HL-60 (cell line): ENCODE measurements at regions not wholly inside any gene's neighbourhood (a gene's known extent, or its start where the extent isn't known, plus 50 kb on each side); places are given as distances from the start of the nearest gene placed in this dataset.
"Not testable (repeated sequence)": the region's sequence is repeated elsewhere in the genome, so short reads cannot be mapped to it uniquely, and the experiment has no call there.

Experiments
- GABPA ChIP-seq: IDR thresholded peaks from 2 replicates; pipeline ENCODE4 v1.6.1; 2012; ENCODE audit warnings: low read depth
- SPI1 ChIP-seq: IDR thresholded peaks from 2 replicates; pipeline ENCODE4 v1.6.1; 2012; ENCODE audit warnings: low read depth, mild to moderate bottlenecking, borderline replicate concordance
- TF ChIP-seq, protein P1 (sequence below): IDR thresholded peaks from one replicate; pipeline ENCODE4 v1.5.1; 2011; ENCODE audit warnings: low read length, control low read depth, inconsistent platforms; ENCODE audit not compliant: insufficient read depth
- TF ChIP-seq, protein P2 (sequence below): IDR thresholded peaks from 2 replicates; pipeline ENCODE4 v1.6.1; 2012; ENCODE audit warnings: low read depth; ENCODE audit not compliant: insufficient replicate concordance

GRCh38 chr21:27912133-27912532 lies 945.2 kb upstream of the ADAMTS5 start:
- TF ChIP-seq, protein P1, sequence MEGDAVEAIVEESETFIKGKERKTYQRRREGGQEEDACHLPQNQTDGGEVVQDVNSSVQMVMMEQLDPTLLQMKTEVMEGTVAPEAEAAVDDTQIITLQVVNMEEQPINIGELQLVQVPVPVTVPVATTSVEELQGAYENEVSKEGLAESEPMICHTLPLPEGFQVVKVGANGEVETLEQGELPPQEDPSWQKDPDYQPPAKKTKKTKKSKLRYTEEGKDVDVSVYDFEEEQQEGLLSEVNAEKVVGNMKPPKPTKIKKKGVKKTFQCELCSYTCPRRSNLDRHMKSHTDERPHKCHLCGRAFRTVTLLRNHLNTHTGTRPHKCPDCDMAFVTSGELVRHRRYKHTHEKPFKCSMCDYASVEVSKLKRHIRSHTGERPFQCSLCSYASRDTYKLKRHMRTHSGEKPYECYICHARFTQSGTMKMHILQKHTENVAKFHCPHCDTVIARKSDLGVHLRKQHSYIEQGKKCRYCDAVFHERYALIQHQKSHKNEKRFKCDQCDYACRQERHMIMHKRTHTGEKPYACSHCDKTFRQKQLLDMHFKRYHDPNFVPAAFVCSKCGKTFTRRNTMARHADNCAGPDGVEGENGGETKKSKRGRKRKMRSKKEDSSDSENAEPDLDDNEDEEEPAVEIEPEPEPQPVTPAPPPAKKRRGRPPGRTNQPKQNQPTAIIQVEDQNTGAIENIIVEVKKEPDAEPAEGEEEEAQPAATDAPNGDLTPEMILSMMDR, result not testable (repeated sequence)
- not testable (repeated sequence) for TF ChIP-seq GABPA, SPI1
- TF ChIP-seq, protein P2, sequence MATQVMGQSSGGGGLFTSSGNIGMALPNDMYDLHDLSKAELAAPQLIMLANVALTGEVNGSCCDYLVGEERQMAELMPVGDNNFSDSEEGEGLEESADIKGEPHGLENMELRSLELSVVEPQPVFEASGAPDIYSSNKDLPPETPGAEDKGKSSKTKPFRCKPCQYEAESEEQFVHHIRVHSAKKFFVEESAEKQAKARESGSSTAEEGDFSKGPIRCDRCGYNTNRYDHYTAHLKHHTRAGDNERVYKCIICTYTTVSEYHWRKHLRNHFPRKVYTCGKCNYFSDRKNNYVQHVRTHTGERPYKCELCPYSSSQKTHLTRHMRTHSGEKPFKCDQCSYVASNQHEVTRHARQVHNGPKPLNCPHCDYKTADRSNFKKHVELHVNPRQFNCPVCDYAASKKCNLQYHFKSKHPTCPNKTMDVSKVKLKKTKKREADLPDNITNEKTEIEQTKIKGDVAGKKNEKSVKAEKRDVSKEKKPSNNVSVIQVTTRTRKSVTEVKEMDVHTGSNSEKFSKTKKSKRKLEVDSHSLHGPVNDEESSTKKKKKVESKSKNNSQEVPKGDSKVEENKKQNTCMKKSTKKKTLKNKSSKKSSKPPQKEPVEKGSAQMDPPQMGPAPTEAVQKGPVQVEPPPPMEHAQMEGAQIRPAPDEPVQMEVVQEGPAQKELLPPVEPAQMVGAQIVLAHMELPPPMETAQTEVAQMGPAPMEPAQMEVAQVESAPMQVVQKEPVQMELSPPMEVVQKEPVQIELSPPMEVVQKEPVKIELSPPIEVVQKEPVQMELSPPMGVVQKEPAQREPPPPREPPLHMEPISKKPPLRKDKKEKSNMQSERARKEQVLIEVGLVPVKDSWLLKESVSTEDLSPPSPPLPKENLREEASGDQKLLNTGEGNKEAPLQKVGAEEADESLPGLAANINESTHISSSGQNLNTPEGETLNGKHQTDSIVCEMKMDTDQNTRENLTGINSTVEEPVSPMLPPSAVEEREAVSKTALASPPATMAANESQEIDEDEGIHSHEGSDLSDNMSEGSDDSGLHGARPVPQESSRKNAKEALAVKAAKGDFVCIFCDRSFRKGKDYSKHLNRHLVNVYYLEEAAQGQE, result not testable (repeated sequence)
